ENCODE measurements at regions not wholly inside any gene's neighbourhood (a gene's known extent, or its start where the extent isn't known, plus 50 kb on each side); places are given as distances from the start of the nearest gene placed in this dataset.

- TF ChIP-seq CTCF (IDR thresholded peaks at IDR 0.05) = no peak
- no peak for TF ChIP-seq POLR2A (IDR thresholded peaks at IDR 0.05)
Observed at GRCh38 chr10:105807935-105808587, 1167.0 kb downstream of the SORCS3 start.
